ENCODE measurements at regions not wholly inside any gene's neighbourhood (a gene's known extent, or its start where the extent isn't known, plus 50 kb on each side); places are given as distances from the start of the nearest gene placed in this dataset.
"Not testable (repeated sequence)": the region's sequence is repeated elsewhere in the genome, so short reads cannot be mapped to it uniquely, and the experiment has no call there.

- peak; percentile 37 for DNase-seq (ENCODE audit: low spot score)
Observed at GRCh38 chr11:134978388-134979088, 566.5 kb upstream of the B3GAT1 start.

DNA sequence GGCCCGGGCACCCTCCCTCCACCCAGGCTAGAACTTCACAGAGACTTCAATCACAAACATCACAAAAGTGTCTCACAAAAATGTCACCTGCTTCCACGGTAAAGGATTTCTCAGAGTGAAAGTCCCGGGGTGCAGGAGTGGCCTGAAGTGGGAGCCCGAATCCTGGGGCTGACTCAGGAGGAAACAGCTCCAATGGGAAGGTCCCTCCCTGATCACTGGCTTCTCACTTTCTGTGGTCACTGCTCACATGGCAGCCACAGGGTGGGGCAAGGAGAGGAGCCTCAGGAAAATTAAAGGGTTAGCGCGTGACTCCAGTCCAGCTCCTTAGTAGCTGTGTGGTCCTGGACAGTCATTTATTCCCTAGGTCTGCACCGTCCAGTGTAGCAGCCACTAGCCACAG lies 564.5 kb upstream of the B3GAT1 start:
- DNase-seq (ENCODE audit: low spot score), result no peak

DNA sequence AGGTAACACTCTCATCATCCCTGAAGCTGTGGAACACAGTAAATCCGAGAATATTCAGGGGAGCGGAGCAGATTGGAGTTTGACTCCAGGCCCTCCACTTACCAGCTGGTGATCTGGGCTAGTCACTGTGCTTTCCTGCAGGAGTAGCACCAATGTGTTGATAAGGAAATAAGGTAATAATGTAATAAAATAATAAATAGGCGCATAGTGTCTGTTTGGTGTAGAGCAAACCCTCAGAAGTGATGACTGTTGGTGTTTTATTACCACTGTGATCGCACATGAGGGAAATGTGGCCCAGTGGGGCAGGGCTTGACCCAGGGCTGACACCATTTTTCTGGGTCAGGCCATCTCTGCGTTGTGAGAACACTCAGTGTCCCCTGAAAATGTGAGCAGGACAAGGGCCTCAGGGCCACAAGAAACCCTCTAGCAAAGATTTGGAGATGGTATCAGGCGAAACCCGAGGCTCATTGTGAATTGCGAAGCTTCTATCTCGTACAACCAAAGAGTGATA lies 563.9 kb upstream of the B3GAT1 start:
- DNase-seq (ENCODE audit: low spot score), result no peak

DNA sequence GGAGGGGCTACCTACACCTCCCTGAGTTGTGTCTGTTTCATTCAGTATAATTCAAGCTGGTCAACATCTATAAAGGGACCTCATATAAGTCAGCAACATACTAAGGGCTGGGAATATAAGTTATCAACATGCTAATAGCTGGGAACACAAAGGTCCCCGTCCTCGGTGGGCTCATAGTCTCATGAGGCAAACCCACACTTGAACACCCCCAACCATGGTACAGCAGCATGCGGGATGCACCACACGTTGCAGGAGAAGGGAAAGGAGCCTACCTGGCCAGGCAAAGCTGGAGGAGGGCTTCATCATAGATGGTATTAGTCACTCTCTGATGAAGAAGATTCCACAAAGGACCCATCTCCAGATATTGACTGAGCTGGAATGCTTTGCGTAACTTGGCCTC lies 561.8 kb upstream of the B3GAT1 start:
- no peak for DNase-seq (ENCODE audit: low spot score)

GRCh38 chr11:134971381-134971780 lies 559.3 kb upstream of the B3GAT1 start:
- DNase-seq (ENCODE audit: low spot score), result no peak

- DNase-seq (ENCODE audit: low spot score), result no peak
Observed at GRCh38 chr11:134967746-134968145, 555.7 kb upstream of the B3GAT1 start.

GRCh38 chr11:134961386-134961785 lies 549.3 kb upstream of the B3GAT1 start:
- not testable (repeated sequence) for DNase-seq (ENCODE audit: low spot score)

GRCh38 chr11:134958870-134959269 lies 546.8 kb upstream of the B3GAT1 start:
- DNase-seq (ENCODE audit: low spot score), result no peak

DNA sequence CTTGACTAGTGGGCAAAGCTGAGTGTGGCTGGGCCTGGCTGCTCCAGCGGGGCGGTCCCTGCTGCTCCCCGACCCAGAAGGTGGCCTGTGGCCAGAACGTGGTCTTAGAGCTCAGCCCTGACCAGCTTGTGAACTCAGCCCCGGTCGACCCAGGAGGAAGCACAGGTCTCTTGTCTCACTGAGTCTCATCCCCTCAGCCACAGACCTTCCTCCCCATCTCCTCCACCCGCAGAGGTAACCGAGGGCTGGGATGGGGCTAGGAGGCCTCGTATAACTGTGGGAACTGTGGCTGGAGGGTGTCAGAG lies 546.2 kb upstream of the B3GAT1 start:
- DNase-seq (ENCODE audit: low spot score), result no peak

DNA sequence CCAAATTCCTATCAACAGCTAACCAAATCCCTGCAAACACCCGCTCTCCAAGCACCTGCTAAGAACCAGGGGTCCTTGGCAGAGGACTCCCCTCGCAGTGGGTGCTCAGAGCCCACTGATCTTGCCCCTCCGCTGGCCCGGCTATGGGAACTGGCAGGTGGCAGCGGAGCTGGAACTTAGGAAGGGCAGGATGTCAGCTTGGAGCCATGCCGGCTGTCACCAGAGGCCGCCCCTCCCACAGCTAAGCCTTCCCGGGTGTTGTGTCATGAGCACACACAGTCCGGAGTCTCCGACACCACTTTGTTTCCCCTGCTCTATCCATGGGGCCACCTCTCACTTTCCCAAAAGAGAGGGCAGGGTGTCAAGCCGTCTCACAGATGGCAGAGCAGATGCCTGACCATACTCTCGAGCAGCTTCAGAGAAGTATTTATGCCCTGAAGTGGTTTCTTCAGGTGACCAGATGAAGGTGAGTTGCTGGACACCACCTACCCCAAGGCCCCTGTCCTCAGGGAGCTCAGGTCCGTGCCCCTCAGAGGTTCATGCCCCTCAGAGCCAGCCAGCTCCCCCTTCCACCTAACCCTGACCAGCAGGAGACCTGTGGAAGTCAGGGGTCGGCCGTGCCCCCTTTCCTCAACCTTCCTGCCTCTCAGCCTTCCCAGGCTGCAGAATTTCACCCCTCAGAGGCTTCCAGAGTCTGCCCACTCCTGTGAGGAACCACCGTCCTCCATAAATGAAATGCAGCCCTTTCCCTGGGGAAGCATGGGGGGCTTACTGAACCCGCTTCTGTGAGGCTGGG lies 545.7 kb upstream of the B3GAT1 start:
- no peak for DNase-seq (ENCODE audit: low spot score)

DNA sequence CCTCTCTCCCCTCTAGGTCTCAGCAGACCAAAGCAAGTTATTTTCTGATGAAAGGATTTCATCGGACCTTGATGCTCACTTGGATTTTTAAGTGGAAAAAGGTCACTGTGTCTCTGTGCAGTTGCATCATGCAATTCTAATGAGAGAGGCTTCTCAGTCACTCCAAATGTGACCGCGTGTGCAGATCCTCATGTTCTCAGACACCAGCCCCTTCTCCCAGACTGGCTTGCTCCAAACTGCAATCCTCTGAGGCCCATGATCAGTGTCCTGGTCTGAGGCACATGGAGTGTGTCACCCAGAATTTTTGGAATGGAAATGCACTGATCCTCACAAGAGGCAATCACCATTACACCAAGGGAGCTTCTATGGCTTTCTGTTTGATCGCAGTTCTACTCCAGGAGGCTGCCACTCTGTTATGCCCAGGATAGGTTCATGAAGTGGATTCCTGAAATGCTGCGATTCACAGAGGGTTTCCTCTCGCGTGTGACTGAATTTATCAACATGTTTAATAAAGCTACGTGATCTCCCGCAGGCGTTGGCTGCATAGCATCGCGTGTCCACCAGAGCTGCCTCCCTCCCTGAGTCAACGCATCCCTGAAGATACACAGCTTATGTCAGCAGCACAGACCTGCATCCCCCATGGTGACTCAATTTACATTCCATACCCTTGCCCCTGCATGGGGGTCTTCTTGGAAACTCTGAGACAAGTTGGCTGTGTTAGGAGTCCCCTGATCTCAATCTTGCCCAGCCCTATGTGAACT lies 544.6 kb upstream of the B3GAT1 start:
- DNase-seq (ENCODE audit: low spot score), result no peak

DNA sequence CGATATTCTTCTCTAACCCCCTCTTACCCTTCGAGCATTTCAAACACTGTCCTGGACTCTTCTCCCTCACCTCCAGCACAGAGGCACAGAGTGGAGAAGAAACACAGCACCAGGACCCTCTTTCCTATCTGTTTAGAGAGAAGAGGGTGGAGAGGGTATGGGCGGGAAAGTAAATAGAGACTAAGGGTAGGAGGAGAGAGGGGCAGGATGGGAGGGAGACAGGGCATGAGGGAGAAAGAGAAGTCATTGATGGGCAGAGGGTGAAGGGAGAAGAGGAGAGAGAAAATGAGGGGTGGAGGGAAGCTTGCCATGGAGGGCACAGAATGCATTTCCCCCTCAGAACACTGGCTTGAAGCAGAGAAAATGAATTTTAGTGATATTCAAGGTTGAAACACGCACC lies 543.9 kb upstream of the B3GAT1 start:
- not testable (repeated sequence) for DNase-seq (ENCODE audit: low spot score)

DNA sequence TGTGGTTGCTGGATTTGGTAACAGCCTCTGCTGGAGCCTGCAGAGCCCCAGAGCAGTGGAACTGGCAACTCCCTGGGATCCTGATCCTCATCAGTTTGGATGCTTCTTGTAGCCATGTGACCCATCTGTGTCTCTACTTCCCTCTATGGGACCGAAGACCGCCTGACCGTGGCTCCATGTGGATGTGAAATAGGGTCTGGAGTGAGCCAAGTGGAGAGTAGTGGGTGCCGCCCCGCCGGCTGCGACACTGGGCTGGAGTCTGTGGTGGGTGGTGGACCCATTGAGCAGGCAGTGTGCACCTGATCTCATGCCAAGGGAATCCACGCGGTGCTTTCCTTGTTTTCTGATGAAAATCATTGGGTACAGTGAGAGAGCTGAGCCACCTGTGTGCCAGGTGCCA lies 543.2 kb upstream of the B3GAT1 start:
- DNase-seq (ENCODE audit: low spot score), result no peak

DNA sequence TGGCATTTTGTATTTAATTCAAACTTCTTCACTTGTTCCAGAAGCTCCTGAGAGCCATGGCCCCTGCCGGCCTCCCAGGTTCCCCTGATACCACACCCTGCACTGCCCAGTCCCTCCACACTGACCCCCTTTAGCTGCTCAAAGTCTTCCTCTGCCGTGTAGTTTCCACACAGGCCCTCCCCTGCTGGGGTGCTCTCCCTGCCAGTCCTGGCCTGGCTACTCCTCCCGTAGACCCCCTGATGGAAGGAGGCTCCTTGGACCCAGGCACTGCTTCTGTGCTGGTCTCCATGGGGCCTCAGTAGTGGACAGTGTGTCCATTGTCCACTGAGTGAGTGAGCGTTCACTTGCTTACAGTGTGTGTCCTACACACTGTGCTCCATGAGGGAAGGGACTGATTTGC lies 542.4 kb upstream of the B3GAT1 start:
- not testable (repeated sequence) for DNase-seq (ENCODE audit: low spot score)

DNA sequence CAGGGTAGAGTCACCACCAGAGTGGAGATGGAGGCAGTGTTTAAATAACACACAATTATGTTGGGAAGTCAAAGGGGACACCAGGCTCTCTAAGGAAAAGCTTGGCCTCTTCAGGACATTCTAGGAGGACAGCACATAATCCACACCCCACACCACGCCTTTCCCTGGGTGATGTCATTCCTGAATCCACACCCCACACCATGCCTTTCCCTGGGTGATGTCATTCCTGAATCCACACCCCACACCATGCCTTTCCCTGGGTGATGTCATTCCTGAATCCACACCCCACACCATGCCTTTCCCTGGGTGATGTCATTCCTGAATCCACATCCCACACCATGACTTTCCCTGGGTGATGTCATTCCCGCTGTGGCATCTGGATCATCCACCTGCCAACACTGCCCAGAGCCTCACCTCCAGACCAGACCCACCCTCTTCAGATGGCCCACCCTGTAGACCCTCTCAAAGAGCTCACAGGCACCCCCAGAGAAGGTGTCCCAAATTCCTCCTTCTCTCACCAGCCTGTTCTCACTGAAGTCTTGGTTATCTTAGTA lies 541.5 kb upstream of the B3GAT1 start:
- not testable (repeated sequence) for DNase-seq (ENCODE audit: low spot score)

- no peak for DNase-seq (ENCODE audit: low spot score)
Observed at GRCh38 chr11:134951305-134951700, 539.3 kb upstream of the B3GAT1 start.

DNA sequence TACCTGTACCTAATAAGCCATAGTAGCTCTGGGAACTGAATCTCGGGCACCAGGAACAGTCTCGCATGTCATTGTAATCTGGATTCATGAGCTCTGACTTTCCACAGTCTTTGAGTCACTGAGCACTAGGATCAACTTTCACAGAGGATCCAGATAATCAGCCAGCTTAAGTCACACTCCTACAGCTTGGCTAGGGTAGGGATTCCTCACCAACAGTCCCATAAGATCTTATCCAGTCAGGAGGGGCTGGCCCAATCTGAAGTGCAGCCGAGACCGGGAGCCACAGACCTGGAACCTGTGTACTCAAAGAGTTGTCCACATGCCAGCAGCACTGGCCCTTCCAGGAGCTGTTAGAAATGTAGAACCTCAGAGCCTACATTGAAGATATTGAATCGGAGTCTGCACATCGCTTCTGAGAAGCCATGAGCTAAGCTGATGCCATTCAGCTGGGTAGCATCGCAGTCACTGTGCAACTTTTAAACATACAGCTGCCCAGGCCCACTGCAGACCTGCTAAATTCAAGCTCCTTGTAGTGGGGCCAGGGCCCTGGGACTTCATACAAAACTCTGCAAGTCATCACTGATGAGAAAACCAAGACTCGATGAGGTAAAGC lies 538.8 kb upstream of the B3GAT1 start:
- no peak for DNase-seq (ENCODE audit: low spot score)

DNA sequence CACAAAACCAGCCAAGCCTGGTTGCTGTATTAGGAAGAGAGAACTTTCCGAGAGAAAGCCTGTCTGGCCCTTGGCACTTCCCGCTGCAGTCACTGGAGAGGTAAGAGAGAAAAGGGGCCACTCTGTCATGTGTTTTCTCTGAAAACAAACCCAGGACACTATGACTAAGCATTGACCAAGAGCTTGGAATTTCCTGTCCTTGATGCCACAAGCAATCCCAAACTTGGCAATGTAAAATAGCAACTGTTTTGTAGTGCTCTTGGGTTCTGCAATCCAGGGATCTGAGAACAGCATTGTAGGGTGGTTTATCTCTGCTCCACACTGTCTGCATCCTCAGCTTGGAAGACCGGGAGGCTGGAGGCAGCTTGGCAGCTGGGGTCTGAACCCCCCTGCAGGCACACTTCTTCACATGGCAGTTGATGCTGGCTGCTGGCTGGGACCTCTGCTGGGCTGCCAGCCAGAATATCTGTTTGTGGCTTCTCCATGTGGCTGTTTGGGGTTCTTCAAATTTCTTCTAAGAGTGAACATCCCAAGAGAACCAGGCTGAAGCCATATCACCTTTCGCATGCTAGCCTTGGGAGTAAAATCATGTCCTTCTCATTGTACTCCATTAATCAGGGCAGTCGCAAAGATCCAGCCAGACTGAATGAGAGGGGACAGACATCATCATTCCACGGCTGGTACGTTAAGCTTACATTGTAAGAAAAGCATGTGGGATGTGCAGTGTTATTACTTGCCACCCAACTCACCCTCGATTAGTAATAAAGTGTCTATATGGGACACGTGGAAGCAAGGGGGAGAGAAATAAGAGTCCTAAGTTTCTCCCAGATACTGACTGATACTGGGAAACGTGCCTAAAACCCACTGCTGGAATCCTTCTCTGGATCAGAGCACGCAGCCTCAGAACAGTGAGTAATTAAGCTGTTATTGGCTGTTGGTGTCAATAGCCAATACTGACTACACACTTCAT lies 537.4 kb upstream of the B3GAT1 start:
- no peak for DNase-seq (ENCODE audit: low spot score)

DNA sequence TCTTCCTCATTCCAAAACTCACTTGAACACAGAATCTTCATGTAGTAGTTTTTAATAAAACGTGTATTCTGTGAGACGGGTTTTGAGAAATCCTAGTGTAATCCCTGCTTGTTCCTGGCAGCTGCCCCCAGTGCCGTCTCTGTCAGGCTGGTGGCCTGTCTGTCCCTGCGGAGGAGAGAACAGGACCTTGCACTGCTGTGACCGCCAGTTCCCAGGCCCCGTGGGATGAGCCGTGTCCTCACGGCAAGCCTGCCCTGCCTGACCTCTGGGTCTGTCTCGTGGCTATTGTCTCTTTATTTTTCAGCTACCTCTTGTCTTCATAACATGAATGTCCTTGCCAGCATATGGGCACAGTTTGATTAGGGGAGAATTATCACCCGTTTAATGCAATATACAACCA lies 535.5 kb upstream of the B3GAT1 start:
- no peak for DNase-seq (ENCODE audit: low spot score)

- DNase-seq (ENCODE audit: low spot score), result peak; percentile 31
Observed at GRCh38 chr11:134945993-134946392, 534.0 kb upstream of the B3GAT1 start.

GRCh38 chr11:134944986-134945385 lies 532.9 kb upstream of the B3GAT1 start:
- no peak for DNase-seq (ENCODE audit: low spot score)

All from iPS-NIHi11 (cell line).